Dermis microvascular lymphatic vessel endothelial cell (primary cell): ENCODE measurements at regions not wholly inside any gene's neighbourhood (a gene's known extent, or its start where the extent isn't known, plus 50 kb on each side); places are given as distances from the start of the nearest gene placed in this dataset.
"Not testable (repeated sequence)": the region's sequence is repeated elsewhere in the genome, so short reads cannot be mapped to it uniquely, and the experiment has no call there.

Source experiments
- DNase-seq, 2 donors: peaks; one replicate each; pipeline versions ENCODE4 v3.0.0 to v3.0.0-alpha.2; 2010; ENCODE audit warnings: low read depth in 2 of 2

DNA sequence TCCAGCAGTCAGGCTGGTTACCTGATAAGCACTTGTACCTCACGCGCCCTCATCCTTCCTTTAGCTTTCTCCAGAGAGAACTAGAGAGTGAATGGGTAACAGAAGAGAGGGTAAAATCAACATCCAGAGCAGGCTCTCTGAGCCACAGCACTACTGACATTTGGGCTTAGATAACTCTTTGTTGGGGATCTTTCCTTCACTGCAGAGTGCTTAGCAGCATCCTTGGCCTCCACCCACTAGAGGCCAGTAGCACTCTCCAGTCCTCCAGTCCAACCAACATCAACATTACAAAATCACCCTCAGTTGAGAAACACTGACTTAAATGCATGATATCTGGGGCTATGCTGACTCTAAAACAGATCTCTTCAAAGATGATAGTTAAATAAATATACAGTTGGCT is 220.7 kb downstream of the TACR3 start:
- no peak for DNase-seq

DNA sequence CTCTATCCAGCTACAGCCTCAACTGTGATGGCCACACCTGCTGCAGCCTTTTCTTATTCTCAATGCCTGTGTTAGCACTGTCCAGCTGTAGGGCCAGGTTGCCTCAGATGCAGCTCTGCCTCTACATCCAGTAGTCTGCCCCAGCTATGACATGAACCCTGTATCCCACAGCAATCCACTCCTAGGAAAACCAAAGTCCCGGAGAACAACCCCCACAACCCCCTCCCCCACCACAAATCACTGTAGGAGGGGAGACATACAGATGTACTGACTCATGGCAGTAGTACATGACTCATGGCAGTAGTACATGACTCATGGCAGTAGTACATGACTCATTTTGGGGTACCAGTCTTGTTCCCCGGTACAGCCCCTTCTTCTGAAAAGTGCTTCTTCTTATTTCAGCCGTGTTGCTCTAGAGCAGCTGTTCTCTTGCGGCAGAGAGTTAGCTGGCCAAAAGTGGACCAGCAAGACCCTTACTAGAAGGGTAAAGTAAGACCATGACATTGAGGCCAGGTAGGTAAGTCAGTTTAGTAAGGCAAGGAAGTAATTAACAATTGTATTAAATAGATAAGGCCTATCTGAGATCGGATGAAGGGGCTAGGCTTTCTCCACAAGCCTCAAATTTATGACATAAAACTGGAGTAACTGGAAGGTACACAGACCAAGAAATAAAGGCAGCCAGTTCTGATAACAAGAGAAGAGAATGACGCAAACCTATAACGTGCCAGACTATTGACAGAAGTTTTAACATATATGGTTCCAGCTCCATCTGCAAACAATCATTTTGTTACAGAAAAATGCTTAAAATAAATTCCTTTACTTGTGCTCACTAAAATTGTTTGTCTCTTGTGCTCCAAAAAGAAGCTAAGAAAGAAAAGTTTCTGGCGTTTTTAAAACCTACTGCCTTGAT is 221.4 kb downstream of the TACR3 start:
- DNase-seq: no peak

DNA sequence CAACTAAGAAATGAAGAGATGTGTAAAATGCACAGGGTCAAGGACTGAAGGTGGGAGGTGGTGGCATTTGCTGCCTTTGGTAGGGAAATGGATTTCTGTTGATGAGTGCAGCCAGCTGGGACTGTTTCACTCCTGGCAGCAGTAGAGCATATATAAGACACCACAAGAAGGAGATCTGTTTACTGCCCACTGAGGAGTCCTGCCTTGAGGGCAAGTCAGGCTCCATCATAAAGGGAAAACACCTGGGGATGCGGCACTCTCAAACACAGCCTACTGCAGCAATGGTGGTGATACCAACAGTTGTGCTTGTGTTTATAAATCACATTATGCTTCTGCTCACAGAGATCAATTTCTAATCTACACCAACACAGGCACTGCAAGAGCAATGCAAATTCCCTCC is 222.1 kb downstream of the TACR3 start:
- DNase-seq: no peak

GRCh38 chr4:103496800-103497199 is 223.0 kb downstream of the TACR3 start:
- DNase-seq: no peak

DNA sequence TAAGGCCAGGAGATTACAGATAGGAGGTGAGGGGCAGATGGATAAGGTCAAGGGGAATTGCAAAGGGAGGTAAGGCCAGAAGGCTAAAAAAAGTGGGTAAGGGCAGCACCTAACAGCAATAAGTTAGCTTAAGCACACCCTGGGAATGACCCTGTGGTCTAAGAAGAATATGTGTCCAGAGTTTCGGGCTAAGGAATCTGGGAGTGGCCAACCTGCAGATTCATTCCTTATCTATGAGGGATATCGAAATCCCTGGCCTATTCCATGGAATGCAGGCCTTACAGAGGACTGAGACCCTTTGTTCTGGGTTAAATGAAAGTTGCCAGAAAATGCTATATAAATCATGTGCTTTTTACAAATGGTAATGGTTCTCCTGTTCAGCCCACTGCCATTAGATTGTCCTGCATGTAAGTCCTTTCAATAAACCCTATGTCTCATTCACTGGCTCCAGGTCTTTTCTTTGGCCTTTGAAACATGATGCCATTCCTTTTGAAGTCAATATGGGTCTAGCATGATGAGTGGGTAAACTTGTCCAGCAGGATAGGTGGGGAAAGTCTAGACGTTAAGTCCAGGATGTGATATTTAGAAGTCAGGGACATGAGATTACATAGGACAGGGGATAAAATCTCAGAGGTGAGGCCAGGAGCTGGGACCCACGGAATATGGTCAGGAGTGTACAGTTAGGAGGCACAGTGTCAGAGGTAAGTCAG is 226.2 kb downstream of the TACR3 start:
- DNase-seq: no peak

GRCh38 chr4:103485296-103485695 is 234.5 kb downstream of the TACR3 start:
- DNase-seq: not testable (repeated sequence)

DNA sequence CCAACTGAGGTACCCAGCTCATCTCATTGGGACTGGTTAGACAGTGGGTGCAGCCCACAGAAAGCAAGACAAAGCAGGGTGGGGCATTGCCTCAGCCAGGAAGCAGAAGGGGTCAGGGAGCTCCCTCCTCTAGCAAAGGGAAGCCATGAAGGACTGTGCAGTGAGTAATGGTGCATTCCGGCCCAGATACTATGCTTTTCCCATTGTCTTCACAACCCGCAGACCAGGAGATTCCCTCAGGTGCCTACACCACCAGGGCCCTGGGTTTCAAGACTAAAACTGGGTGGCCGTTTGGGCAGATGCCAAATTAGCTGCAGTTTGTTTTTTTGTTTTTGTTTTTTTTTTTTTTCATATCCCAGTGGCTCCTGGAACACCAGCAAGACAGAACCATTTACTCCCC is 235.3 kb downstream of the TACR3 start:
- no peak for DNase-seq

- DNase-seq: no peak
Measured at GRCh38 chr4:103482893-103483292, 236.9 kb downstream of the TACR3 start.

DNA sequence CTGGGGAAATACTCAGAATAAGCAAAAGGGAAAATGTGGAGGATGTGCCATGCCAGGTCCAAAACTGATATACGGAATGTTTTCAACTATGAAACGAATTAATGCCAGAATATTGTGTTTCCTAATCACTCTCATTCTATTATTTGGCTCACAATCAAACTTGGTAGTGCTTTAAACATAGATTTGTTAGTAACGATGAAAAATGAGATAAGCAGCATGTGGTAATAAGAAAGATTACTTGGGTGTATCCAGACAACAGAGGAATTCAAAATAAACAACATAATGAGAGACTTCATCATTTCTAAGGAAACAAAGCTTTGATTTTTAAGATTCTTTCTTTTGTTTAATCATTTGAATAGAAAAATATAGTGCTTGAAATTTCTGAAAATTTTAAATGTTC is 237.3 kb downstream of the TACR3 start:
- DNase-seq: no peak

- no peak for DNase-seq
Measured at GRCh38 chr4:103478734-103479133, 241.1 kb downstream of the TACR3 start.

GRCh38 chr4:103478210-103478609 is 241.6 kb downstream of the TACR3 start:
- DNase-seq: no peak

DNA sequence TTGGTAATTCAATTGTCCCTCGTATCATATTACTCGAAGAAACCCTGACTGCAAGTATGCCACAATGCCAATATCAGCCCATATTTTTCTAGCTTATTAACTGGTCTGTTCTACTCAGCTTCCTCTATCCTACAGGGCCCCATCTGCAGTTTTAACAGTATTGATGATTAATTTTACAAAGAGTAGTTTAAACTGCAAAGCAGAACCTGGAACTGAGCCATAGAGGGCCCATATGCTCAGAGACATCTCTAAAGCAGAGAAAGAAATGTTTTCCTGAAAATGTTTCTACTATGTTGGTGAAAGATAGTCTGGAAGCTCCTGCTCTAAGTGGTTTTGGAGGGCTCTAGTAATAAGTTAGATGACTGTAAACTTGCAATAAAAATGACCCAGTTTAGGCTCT is 259.4 kb upstream of the CENPE start:
- DNase-seq: no peak

GRCh38 chr4:103451341-103451740 is 253.2 kb upstream of the CENPE start:
- no peak for DNase-seq

DNA sequence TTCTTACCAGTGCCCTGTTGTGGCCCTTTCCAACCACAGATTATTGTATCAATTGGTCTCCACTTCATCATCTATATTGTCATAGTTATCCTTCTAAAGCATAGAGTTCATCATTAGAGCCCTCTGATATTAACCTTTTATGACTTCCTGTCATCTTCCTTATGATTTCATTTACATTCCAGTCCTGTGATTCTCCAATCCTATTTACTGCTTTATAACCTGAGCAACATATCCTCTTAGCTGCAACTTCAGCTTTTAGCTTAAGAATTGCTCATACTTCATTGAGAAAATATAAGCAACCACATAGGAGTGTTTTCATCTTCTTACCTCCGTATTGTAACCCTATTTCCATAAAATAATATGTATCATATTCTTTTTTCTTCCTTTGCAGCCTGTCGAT is 252.6 kb upstream of the CENPE start:
- no peak for DNase-seq

DNA sequence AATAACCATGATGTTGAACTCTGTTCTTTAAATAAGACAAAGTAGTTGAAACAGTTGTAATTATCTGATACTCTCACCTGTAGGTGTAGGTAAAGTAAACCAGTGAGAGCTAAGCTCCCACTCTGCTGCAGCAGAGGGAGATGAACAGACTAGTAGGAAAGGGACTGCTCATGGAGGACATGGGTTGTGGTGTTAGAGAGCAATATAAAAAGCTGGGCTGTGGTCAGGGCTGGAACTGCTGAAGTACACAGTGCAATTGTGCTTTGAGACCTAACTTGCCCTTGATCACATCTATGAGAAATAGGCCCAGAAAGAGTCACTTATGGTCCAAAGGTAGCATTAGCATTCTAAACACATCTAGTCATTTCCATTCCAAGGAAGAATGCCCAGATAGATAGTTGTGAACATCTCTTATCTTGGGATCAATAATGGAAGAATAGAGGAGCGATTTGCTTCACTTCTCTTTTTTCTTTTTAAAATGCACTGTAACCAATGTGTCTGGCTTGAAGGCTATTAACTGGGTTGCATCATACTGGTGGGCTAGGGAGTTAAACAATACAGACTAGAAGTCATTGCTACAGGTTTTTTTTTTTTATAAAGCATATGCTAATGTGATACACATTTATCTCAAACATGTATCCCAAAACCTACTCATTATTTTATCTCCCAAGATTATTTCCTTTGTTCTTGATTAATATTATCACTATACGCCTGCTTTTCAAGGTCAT is 251.3 kb upstream of the CENPE start:
- no peak for DNase-seq

DNA sequence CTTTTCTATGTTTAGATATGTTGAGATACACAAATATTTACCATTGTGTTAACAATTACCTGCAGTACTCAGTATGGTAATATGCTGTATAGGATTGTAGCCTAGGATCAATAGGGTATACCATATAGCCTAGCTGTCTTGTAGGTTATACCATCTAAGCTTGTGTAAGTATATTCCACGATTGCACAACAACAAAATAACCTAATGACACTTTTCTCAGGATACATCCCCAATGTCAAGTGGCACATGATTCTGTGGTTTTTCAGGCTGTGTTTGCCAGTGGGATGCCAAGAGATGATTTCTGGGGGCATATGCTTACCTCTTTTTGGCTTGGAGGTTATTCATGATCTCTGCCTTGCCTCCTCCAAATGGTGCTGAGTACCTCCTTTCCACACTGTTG is 247.2 kb upstream of the CENPE start:
- DNase-seq: no peak

- DNase-seq: no peak
Measured at GRCh38 chr4:103443324-103443723, 245.2 kb upstream of the CENPE start.

- DNase-seq: no peak
Measured at GRCh38 chr4:103429283-103429682, 231.1 kb upstream of the CENPE start.

GRCh38 chr4:103425406-103425805 is 227.3 kb upstream of the CENPE start:
- DNase-seq: no peak

GRCh38 chr4:103424853-103425252 is 226.7 kb upstream of the CENPE start:
- DNase-seq: no peak

- no peak for DNase-seq
Measured at GRCh38 chr4:103423261-103423660, 225.1 kb upstream of the CENPE start.

DNA sequence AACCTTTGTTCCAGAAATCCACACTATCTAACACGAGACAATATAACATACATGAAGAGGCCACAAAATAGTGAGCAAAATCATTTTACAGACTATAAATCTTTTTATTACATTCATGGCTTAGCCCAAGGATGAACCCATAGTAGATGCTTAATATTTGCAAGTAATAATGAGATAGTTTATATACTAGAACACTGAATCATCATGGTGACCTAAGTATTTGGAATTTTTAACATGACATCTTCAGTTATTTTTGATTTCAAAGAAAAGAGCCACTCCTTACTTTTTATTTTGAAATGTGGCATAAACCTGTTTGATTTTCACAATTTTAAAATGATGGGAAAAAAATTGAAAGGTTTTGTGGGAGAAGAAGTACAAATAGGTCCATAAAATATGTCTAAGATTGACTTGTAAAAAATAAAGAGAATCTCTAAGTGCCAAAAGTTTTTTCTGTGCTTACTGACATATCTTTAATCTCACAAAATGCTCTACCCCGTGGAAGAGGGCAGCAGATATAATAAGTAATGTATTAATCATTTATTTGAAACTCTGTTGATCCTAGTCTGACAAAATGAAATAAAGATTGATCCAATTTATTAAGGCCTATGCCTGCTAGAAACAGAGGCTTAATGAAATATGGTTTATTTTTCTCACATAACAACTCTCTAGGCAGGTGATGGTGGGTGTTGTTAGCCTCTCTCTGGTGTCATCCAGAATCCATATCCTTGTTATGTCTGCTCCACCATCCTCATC is 224.5 kb upstream of the CENPE start:
- no peak for DNase-seq
